DMS153 (cell line): ENCODE measurements at regions not wholly inside any gene's neighbourhood (a gene's known extent, or its start where the extent isn't known, plus 50 kb on each side); places are given as distances from the start of the nearest gene placed in this dataset.
"Not testable (repeated sequence)": the region's sequence is repeated elsewhere in the genome, so short reads cannot be mapped to it uniquely, and the experiment has no call there.

ENCODE experiments used
- DNase-seq: peaks from one replicate; lab custom pipeline; 2025; lab: John Stamatoyannopoulos, UW

GRCh38 chr2:117359266-117359914, 455.1 kb upstream of the DDX18 start:
- peak; percentile 74 for DNase-seq

- no peak for DNase-seq
These were observed 453.9 kb upstream of the DDX18 start for GRCh38 chr2:117360586-117360985.

GRCh38 chr2:117378653-117379052, 435.8 kb upstream of the DDX18 start:
- DNase-seq = no peak

- no peak for DNase-seq
These were observed 434.6 kb upstream of the DDX18 start for GRCh38 chr2:117379928-117380327.

GRCh38 chr2:117383997-117384396, 430.5 kb upstream of the DDX18 start:
- DNase-seq = not testable (repeated sequence)

GRCh38 chr2:117396161-117396560, 418.3 kb upstream of the DDX18 start:
- no peak for DNase-seq

- DNase-seq = no peak
These were observed 412.9 kb upstream of the DDX18 start for GRCh38 chr2:117401582-117401981.

- no peak for DNase-seq
These were observed 408.0 kb upstream of the DDX18 start for GRCh38 chr2:117406443-117406842.

GRCh38 chr2:117407746-117408145, 406.7 kb upstream of the DDX18 start:
- no peak for DNase-seq

GRCh38 chr2:117409443-117409842, 405.0 kb upstream of the DDX18 start:
- DNase-seq = no peak

GRCh38 chr2:117411983-117412382, 402.5 kb upstream of the DDX18 start:
- no peak for DNase-seq

- no peak for DNase-seq
These were observed 381.7 kb upstream of the DDX18 start for GRCh38 chr2:117432746-117433145.

GRCh38 chr2:117436697-117437096, 377.8 kb upstream of the DDX18 start:
- no peak for DNase-seq

GRCh38 chr2:117470311-117471095, 344.0 kb upstream of the DDX18 start:
- DNase-seq = no peak

- DNase-seq = peak; percentile 54
These were observed 332.9 kb upstream of the DDX18 start for GRCh38 chr2:117481608-117482007.

- DNase-seq = no peak
These were observed 328.9 kb upstream of the DDX18 start for GRCh38 chr2:117485588-117485987.

GRCh38 chr2:117486081-117486480, 328.4 kb upstream of the DDX18 start:
- no peak for DNase-seq

- DNase-seq = no peak
These were observed 322.2 kb upstream of the DDX18 start for GRCh38 chr2:117492209-117492851.

GRCh38 chr2:117500721-117501120, 313.8 kb upstream of the DDX18 start:
- DNase-seq = no peak

- no peak for DNase-seq
These were observed 312.4 kb upstream of the DDX18 start for GRCh38 chr2:117502121-117502520.

GRCh38 chr2:117512307-117512706, 302.2 kb upstream of the DDX18 start:
- no peak for DNase-seq

GRCh38 chr2:117514371-117514770, 300.1 kb upstream of the DDX18 start:
- DNase-seq = no peak

- DNase-seq = no peak
These were observed 295.3 kb upstream of the DDX18 start for GRCh38 chr2:117519238-117519637.
